Right forelimb (tissue), 1 donor: ENCODE measurements at regions not wholly inside any gene's neighbourhood (a gene's known extent, or its start where the extent isn't known, plus 50 kb on each side); places are given as distances from the start of the nearest gene placed in this dataset.

Source experiments
- DNase-seq: peaks from one replicate; pipeline ENCODE4 v3.0.0-alpha.2; 2018

DNA sequence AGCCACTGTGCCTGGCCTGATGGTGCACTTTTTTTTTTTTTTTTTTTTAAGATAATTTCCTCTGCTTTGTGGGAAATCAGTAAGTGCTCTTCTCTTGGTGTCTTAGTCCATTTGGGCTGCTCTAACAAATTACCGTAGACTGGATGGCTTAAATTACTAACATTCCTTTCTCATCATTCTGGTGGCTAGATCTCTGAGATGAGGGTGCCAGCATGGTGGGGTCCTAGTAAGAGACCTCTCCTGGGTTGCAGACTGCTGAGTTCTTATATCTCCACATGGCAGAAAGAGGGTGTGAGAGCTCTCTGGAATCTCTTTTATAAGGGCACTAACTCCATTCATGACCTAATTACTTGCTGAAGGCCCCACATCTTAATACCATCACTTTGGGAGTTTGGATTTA is 133.9 kb upstream of the ANKRD55 start:
- no peak for DNase-seq

GRCh38 chr5:56361398-56361797 is 128.3 kb upstream of the ANKRD55 start:
- no peak for DNase-seq

DNA sequence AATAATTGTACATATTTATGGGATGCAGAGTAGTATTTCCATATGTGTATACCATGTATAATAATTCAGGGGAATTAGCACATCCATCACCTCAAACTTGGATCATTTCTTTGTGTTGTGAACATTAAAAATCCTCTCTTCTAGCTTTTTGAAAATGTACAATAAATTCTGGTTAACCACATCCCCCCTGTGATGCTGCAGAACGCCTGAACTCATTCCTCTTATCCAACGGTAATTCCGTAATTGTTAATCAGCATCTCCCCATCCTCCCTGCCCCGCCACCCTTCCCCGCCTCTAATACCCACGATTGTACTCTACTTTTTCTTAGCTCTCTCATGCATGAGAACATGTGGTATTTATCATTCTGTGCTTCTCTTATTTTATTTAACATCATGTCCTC is 127.7 kb upstream of the ANKRD55 start:
- no peak for DNase-seq

- no peak for DNase-seq
These were observed 126.9 kb upstream of the ANKRD55 start for GRCh38 chr5:56359809-56360685.

GRCh38 chr5:56358703-56359681 is 125.9 kb upstream of the ANKRD55 start:
- DNase-seq, result peak; percentile 53

DNA sequence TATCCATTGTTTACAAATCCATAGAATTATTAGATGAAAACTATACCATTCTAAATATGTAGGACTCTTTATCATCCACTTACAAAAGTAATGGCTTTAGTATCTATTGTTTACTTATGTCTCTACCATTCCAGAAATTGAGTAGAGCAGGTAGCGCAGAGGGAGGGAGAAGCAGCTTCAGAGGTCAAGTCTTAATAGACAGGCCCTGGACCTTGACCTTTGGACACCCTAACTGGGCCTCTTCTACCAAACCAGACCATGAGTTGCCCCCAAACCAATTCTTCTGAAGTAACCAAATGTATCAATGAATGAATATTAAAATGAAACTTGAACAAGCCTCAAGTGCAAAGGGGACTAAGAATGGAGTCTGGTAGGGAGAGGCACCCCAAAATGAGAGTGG is 124.9 kb upstream of the ANKRD55 start:
- no peak for DNase-seq

- no peak for DNase-seq
These were observed 124.3 kb upstream of the ANKRD55 start for GRCh38 chr5:56357426-56357825.

DNA sequence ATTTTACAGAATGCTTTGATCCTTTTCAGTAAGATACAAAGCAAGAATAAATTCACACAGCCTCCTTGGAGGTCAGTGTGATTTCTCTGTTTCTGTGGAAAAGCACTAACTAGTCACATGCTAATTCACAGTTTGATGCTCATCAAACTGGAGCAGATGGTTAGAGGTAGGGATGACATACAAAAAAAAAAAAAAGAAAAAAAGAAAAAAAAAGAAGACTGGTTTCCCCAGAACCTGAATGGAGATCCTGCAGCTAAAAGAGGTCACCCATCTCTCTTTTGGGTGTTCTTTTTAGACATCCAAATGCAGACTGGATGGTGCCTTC is 123.7 kb upstream of the ANKRD55 start:
- DNase-seq, result no peak

GRCh38 chr5:56356121-56356835 is 123.1 kb upstream of the ANKRD55 start:
- DNase-seq, result no peak

DNA sequence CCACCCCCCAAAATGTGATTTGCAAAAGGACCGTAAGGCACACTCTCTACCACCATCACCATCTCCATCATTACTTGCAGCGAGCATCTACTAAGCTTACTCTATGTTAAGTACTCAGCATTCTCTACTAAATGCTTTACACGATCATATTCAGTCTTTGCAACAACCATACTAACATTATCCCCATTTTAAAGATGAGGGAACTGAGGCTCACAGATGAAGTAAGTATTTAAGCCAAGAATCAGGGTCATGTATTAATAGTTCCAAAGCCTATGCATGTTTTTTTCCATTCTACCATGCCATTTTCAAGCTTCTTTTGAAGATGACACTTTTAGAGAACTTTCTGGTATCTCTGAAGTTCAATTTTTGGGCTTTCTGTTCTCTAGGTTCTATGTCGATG is 121.7 kb upstream of the ANKRD55 start:
- DNase-seq, result no peak

GRCh38 chr5:56352808-56353590 is 119.9 kb upstream of the ANKRD55 start:
- DNase-seq, result no peak

- DNase-seq, result no peak
These were observed 117.6 kb upstream of the ANKRD55 start for GRCh38 chr5:56350597-56351170.

DNA sequence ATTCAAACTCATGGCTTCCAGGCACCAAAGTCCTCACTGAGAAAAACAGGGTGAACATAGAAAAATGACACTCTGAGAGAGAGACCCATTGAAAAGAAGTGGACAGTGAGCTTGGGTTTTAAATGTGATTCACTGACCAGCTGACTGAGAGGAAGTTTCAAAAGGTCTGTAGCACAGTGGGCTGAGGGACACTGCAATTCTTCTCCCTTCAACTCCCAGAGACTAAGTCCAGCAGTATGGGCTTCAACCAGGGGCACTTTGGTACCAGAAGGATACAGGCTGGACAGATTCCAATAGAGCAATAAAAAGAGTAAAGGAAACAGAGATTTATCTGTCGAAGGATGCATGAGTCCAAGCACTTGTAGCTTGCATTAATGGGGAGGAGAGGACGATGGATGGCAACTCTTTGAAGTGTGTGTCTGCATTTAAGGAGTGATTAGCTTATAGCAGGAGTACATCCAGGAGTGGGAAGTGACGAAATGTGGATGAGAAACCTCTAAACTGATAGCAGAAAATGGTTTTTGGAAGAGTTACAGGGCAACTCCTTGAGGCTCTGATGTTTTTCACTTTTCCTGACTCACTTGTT is 117.0 kb upstream of the ANKRD55 start:
- no peak for DNase-seq

- no peak for DNase-seq
These were observed 116.3 kb upstream of the ANKRD55 start for GRCh38 chr5:56349461-56349860.

DNA sequence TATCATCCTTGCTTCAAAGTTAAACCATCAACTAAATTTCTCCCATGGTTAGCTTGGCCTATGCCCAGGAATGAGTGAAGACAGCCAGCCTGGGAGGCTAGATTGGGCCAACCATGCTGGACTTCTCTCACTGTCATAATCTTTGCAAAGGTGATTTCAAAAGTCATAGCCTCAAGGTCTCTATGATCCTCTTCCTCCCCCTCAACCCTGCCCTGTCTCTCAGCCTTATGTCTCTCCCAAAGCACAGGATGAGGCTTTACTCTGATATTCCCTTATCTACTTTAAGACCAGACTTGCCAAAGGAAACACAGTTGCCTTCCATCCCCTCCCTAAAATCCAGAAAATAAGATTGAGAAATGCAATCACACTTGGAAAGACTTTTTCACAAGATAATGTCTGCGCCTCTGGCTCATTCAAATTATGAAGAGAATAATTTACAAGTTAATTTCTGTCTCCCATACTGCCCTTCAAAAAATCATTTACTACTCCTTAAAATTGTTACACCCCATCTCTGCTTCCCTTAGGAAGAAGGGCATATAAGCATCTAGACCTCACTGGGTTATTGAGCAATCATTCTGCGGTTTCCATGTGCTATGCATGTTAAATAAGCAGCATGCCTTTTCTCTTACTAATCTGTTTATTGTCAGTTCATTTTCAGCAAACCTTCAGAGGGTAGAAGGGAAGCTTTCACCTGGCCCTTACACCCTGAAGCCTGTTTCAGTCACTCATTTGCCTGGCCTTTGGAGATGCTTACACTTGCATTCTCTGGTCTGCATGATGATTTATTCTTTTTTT is 113.8 kb upstream of the ANKRD55 start:
- DNase-seq, result no peak

DNA sequence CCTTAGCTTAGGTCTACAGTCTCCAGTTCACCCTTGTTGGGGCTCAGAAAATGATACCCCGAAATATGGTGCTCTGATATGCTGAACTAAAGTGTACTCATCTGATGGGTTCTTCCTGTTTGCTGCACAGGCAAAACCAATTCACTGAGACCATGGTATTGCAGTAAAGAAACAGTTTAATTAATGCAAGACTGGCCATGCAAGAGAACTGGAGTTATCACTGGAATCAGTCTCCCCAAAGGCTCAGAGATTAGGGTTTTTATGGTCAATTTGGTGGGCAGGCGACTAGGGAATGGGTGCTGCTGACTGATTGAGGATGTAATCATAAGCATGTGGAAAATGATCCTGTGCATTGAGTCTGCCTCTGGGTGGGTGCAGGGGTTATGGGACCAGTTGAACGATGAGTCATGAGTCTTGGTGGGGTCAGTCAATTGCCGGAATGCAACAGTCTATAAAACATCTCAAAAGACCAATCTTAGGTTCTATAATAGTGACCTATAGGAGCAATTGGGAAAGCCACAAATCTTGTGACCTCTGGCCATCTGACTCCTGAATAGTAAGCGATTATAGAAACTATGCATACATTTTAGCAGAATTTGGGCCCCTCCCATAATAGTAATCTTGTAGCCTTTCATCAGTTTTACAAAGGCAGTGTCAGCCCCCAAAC is 113.0 kb upstream of the ANKRD55 start:
- no peak for DNase-seq

- no peak for DNase-seq
These were observed 112.2 kb upstream of the ANKRD55 start for GRCh38 chr5:56345352-56345751.

DNA sequence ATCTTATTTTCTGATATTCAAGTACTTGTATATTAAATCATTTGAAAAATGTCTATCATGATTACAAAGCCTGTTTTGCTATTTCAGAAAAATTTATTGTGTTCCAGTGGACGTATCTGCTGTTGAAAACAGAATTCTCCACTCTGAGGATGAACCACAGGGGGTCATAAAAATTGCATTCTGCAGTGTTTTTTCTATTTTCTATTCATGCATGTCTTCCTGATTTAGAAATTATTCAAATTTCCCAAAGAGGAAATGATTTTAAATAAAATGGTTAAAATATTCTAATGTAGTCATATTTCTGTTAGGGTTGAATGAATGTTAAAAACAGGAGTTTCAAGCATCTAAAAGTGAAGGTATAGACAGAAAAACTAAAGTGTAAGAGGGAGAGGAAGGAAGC is 111.5 kb upstream of the ANKRD55 start:
- DNase-seq, result no peak

DNA sequence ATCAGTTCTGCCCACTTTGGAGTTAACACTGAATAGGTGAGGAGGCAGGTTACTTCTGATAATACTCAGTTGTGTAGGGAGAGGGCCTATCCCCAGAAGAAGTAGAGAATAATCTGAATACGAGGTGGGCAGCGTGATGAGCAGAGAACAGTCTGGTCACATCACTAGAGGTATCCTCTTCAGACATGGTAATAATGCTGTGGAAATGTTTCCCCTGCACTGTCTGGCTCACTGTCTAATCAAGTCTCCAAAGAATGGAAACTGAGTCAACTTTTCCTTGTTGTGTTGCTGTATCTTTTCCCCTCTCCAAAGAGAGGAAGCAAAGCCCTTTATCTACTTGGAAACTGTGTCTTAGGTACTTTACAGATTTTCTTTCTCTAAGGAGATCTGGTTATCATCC is 110.9 kb upstream of the ANKRD55 start:
- no peak for DNase-seq

GRCh38 chr5:56342616-56343015 is 109.5 kb upstream of the ANKRD55 start:
- DNase-seq, result no peak
